ENCODE measurements at regions not wholly inside any gene's neighbourhood (a gene's known extent, or its start where the extent isn't known, plus 50 kb on each side); places are given as distances from the start of the nearest gene placed in this dataset.

DNA sequence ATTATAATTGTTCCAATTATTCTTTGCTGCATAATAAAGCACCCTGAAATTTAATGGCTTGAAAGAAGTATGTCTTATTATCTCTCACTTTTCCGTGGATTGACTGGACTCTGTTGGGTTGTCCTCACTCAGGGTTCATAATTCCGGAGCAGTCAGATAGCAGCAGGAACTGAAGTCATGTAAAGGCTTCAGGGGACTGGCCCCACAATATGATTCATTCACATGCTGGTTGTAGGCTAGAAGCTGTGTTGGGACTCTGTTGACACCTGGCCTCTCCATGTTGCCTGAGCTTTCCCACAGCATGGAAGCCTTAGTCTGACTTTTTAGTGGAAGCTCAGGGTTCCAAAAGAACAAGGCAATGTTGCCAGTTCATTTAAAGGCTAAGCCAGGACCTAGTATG, 367.1 kb upstream of the ADGRL2 start:
- Mint-ChIP-seq H3K4me3 (no peak overlapping the region), H3K9me3 (peaks cover 0 to 2% (median 0%) of the 10 kb centered on the region in 3 donors), H3K4me1 (peaks cover 8 to 25% (median 9%) of the 10 kb centered on the region in 3 donors)

DNA sequence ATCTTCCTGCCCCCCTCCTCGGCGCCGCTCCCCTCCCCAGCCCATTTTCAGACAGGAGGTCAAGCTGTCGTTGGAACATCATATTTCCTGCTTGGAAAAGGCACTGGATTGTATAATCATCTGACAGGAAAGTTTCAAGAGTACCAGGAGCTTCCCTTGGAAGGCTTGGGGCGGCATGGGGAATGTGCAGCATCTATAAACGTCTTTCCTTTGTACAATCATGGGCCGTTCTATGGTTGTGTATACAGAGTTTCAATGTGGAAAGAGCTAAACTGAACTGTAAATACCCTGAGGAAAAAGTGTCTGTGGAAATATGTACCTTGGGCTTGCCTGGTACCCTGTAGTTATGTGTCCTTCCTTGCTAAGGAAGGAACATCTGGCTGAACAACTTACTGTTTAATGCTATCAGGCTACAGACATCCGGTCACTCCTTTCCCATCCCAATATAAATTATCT, 368.1 kb upstream of the ADGRL2 start:
- H3K9me3 Mint-ChIP-seq, result peaks cover 0 to 2% (median 0%) of the 10 kb centered on the region in 3 donors
- no peak overlapping the region for H3K27ac Mint-ChIP-seq
- H3K27me3 Mint-ChIP-seq, result peaks cover 6% of the 10 kb centered on the region
- peaks cover 7 to 20% (median 8%) of the 10 kb centered on the region in 3 donors for H3K4me1 Mint-ChIP-seq
- no peak overlapping the region for H3K4me3 Mint-ChIP-seq
- H3K36me3 Mint-ChIP-seq, result no peaks in the 10 kb centered on the region

More for the DNA sequence above, 367.1 kb upstream of the ADGRL2 start:
- Mint-ChIP-seq H3K27ac (no peak overlapping the region), H3K36me3 (no peaks in the 10 kb centered on the region), H3K27me3 (peaks cover 5% of the 10 kb centered on the region)

DNA sequence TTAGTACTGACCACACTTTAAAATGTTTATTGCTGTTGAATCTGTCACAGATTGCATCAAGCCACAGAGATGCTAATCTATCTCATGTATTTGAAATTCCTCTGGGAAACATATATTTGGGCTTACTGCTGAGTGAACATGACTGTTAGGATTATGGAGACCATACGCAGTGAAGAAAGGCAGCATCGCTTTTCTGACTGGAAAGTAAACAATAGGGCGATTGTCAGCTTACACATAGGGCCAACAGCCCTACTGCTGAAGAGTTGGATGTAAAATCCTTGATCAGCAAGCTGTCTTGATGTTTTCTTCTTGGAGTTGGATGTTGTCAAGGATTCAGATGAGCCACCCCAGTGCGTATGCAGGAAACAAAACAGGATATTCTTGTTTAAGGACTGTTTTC, 368.7 kb upstream of the ADGRL2 start:
- Mint-ChIP-seq H3K4me3 (no peak overlapping the region), H3K36me3 (no peaks in the 10 kb centered on the region), H3K9me3 (peaks cover 0 to 2% (median 0%) of the 10 kb centered on the region in 3 donors), H3K27ac (no peak overlapping the region), H3K4me1 (peaks cover under 1 to 14% (median 4%) of the 10 kb centered on the region in 3 donors), H3K27me3 (peaks cover 3% of the 10 kb centered on the region)

GRCh38 chr1:81431624-81432000, 369.1 kb upstream of the ADGRL2 start:
- H3K4me3 Mint-ChIP-seq, result no peak overlapping the region

GRCh38 chr1:81430955-81431623, 369.6 kb upstream of the ADGRL2 start:
- peaks cover 0 to 8% (median 0%) of the 10 kb centered on the region in 3 donors for H3K4me1 Mint-ChIP-seq
- no peak overlapping the region for H3K27ac Mint-ChIP-seq
- H3K36me3 Mint-ChIP-seq, result no peaks in the 10 kb centered on the region
- peaks cover 5% of the 10 kb centered on the region for H3K27me3 Mint-ChIP-seq
- peak overlapping the region in 1 of 4 donors; percentile 28 for H3K4me3 Mint-ChIP-seq
- H3K9me3 Mint-ChIP-seq, result peaks cover 0 to 2% (median 0%) of the 10 kb centered on the region in 3 donors

More at GRCh38 chr1:81431624-81432000, 369.1 kb upstream of the ADGRL2 start:
- Mint-ChIP-seq H3K9me3 (peaks cover 0 to 2% (median 0%) of the 10 kb centered on the region in 3 donors), H3K36me3 (no peaks in the 10 kb centered on the region), H3K27ac (no peak overlapping the region), H3K4me1 (peaks cover 0 to 10% (median 0%) of the 10 kb centered on the region in 3 donors), H3K27me3 (peaks cover 3% of the 10 kb centered on the region)

- H3K4me1 Mint-ChIP-seq, result peaks cover 0 to 6% (median 0%) of the 10 kb centered on the region in 3 donors
- no peak overlapping the region for H3K27ac Mint-ChIP-seq
- H3K4me3 Mint-ChIP-seq, result no peak overlapping the region
- H3K27me3 Mint-ChIP-seq, result peaks cover 5% of the 10 kb centered on the region
- no peaks in the 10 kb centered on the region for H3K36me3 Mint-ChIP-seq
- peaks cover 0 to 2% (median 0%) of the 10 kb centered on the region in 3 donors for H3K9me3 Mint-ChIP-seq
Measured at GRCh38 chr1:81430236-81430938, 370.3 kb upstream of the ADGRL2 start.

DNA sequence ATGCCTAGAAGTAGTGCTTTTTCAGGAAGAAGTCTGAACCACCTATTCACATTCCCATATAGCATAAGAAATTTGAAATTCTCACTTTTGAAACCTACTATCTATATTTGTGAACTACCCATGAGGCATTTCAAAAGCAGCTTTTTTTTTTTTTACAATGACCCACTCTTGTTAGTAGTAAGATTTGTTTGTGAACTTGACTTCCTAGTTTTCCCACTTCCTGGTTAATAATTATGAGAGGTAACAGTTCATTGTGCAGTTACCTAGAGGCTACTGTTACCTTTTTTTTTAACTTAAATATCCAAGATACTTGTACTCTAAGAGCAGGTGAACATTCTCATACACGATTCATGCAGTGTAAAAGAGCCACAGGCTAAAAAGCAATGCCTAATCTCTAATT, 371.7 kb upstream of the ADGRL2 start:
- no peak overlapping the region for H3K4me3 Mint-ChIP-seq
- no peak overlapping the region for H3K27ac Mint-ChIP-seq
- H3K9me3 Mint-ChIP-seq, result peaks cover 0 to 2% (median 0%) of the 10 kb centered on the region in 3 donors
- H3K4me1 Mint-ChIP-seq, result peaks cover 0 to 6% (median 0%) of the 10 kb centered on the region in 3 donors
- H3K36me3 Mint-ChIP-seq, result no peaks in the 10 kb centered on the region
- H3K27me3 Mint-ChIP-seq, result peaks cover 5% of the 10 kb centered on the region

- Mint-ChIP-seq H3K27me3 (peaks cover 3% of the 10 kb centered on the region), H3K9me3 (no peaks in the 10 kb centered on the region), H3K36me3 (no peaks in the 10 kb centered on the region), H3K4me3 (no peak overlapping the region), H3K4me1 (peaks cover 0 to 2% (median 2%) of the 10 kb centered on the region in 3 donors), H3K27ac (no peak overlapping the region)
Measured at GRCh38 chr1:81424816-81425215, 375.9 kb upstream of the ADGRL2 start.

DNA sequence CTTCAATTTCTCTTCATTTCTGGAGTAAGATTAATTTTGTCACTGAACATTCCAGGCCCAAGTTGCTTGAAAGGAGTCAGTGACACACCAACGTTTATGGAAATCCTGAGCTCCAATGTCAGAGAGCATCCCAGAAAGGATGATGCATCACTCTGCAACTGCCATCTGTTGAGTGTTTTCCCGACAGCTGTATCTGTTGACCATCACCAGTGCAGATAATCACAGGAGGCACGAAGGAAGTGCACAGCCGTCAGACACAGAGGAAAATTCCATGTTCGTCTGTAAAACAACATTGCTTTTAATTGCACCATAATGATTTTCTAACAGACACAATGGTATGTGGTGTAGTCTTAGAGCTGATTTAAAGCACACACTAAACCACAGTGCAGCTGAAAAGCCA, 376.7 kb upstream of the ADGRL2 start:
- no peak overlapping the region for H3K27ac Mint-ChIP-seq
- no peaks in the 10 kb centered on the region for H3K9me3 Mint-ChIP-seq
- H3K36me3 Mint-ChIP-seq, result no peaks in the 10 kb centered on the region
- H3K4me3 Mint-ChIP-seq, result no peak overlapping the region
- peaks cover 3% of the 10 kb centered on the region for H3K27me3 Mint-ChIP-seq
- H3K4me1 Mint-ChIP-seq, result peaks cover 0 to 2% (median under 1%) of the 10 kb centered on the region in 3 donors

DNA sequence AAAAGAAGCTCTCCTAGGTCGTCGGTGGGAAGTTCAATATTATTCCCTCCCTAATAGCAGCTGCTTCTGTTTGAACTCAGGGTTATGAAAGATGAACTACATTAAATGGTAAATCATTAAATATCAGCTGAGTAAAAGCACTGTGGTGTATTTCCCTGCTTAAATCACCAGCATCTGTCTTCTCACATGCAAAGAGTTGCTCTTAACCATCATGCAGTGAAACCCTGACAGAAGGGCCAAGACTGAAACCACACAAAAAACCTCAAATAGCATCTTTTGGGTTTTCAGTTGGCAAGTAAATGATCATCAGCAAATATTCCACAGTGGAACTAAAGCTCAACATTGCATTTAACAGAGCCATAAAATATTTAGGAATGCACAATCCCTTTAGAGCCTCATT, 380.0 kb upstream of the ADGRL2 start:
- Mint-ChIP-seq H3K36me3 (no peaks in the 10 kb centered on the region), H3K4me1 (peaks cover 0 to 2% (median 0%) of the 10 kb centered on the region in 3 donors), H3K27ac (no peak overlapping the region), H3K9me3 (no peaks in the 10 kb centered on the region), H3K27me3 (no peaks in the 10 kb centered on the region), H3K4me3 (no peak overlapping the region)

- peaks cover 0 to 2% (median 0%) of the 10 kb centered on the region in 3 donors for H3K9me3 Mint-ChIP-seq
- peaks cover 0 to 7% (median 0%) of the 10 kb centered on the region in 3 donors for H3K4me1 Mint-ChIP-seq
- H3K36me3 Mint-ChIP-seq, result no peaks in the 10 kb centered on the region
- H3K4me3 Mint-ChIP-seq, result no peak overlapping the region
- H3K27ac Mint-ChIP-seq, result no peak overlapping the region
- no peaks in the 10 kb centered on the region for H3K27me3 Mint-ChIP-seq
Measured at GRCh38 chr1:81414488-81415015, 386.2 kb upstream of the ADGRL2 start.

DNA sequence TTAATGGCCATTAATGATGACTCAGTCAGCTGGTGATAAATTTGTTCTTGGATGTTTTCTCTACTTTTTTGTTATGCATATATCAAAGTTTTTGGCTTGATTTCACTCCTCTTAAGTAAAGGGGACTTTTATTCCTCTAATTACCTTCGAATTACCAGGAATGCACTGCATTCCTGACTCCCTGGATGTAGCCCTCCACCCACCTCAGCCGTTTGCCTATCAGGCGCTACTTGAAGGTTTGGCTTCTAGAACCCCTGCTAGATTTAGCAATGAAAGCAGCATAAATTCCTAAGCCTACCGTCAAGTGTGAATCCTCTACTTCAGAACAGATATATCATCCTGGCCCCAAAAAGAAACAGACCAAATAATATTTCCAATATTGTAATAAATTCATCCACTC, 387.8 kb upstream of the ADGRL2 start:
- H3K4me3 Mint-ChIP-seq, result no peak overlapping the region
- peaks cover 0 to 2% (median 0%) of the 10 kb centered on the region in 3 donors for H3K9me3 Mint-ChIP-seq
- H3K27ac Mint-ChIP-seq, result no peak overlapping the region
- peaks cover 0 to 7% (median 0%) of the 10 kb centered on the region in 3 donors for H3K4me1 Mint-ChIP-seq
- no peaks in the 10 kb centered on the region for H3K36me3 Mint-ChIP-seq
- no peaks in the 10 kb centered on the region for H3K27me3 Mint-ChIP-seq

- no peak overlapping the region for H3K27ac Mint-ChIP-seq
- peaks cover 0 to 2% (median 0%) of the 10 kb centered on the region in 3 donors for H3K9me3 Mint-ChIP-seq
- no peak overlapping the region for H3K4me3 Mint-ChIP-seq
- H3K36me3 Mint-ChIP-seq, result no peaks in the 10 kb centered on the region
- peaks cover 0 to 13% (median 0%) of the 10 kb centered on the region in 3 donors for H3K4me1 Mint-ChIP-seq
- H3K27me3 Mint-ChIP-seq, result no peaks in the 10 kb centered on the region
Measured at GRCh38 chr1:81410941-81411340, 389.8 kb upstream of the ADGRL2 start.

- Mint-ChIP-seq H3K4me3 (no peak overlapping the region), H3K4me1 (peaks cover 0 to 13% (median 0%) of the 10 kb centered on the region in 3 donors), H3K9me3 (peaks cover 0 to 2% (median 0%) of the 10 kb centered on the region in 3 donors), H3K27me3 (no peaks in the 10 kb centered on the region), H3K36me3 (no peaks in the 10 kb centered on the region), H3K27ac (no peak overlapping the region)
Measured at GRCh38 chr1:81410351-81410750, 390.4 kb upstream of the ADGRL2 start.

DNA sequence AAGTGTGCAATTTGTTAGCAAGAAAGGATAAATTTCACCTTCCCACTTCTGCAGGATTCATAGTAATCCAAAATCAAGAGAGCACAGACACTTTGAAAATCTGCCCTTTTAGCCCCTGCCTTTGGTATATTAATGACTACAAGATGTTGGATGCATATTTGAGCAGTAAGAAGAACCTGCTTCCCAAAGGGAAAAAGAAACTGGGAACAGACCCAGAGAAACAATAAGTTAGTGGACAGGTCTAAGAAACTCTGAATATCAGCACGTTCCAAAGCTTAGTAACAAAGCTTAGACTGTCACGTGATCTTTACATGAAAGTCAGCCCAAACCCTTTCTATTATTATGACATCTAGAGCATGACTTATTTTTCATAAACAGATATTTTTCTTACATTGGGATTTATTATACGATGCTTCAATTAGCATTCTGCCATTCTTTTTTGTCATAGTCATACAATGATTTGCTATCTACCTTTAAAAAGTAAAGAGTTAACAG, 390.9 kb upstream of the ADGRL2 start:
- Mint-ChIP-seq H3K36me3 (no peaks in the 10 kb centered on the region), H3K9me3 (peaks cover 0 to 2% (median 0%) of the 10 kb centered on the region in 3 donors), H3K4me3 (no peak overlapping the region), H3K4me1 (peaks cover 0 to 13% (median 0%) of the 10 kb centered on the region in 3 donors), H3K27me3 (no peaks in the 10 kb centered on the region), H3K27ac (no peak overlapping the region)
